IPS-NIHi7 (cell line): ENCODE measurements at regions not wholly inside any gene's neighbourhood (a gene's known extent, or its start where the extent isn't known, plus 50 kb on each side); places are given as distances from the start of the nearest gene placed in this dataset.

Experiments
- DNase-seq: peaks from one replicate; pipeline ENCODE4 v3.0.0; 2012; ENCODE audit warnings: mixed read lengths; ENCODE audit errors: extremely low spot score

GRCh38 chr15:38859574-38859973, 295.0 kb upstream of the RASGRP1 start:
- DNase-seq: no peak

- DNase-seq: no peak
These were observed 295.6 kb upstream of the RASGRP1 start for GRCh38 chr15:38860253-38860652.

- DNase-seq: no peak
These were observed 296.1 kb upstream of the RASGRP1 start for GRCh38 chr15:38860674-38861073.

- DNase-seq: no peak
These were observed 296.5 kb upstream of the RASGRP1 start for GRCh38 chr15:38861108-38861507.

GRCh38 chr15:38862099-38862498, 297.5 kb upstream of the RASGRP1 start:
- no peak for DNase-seq

GRCh38 chr15:38863381-38863780, 298.8 kb upstream of the RASGRP1 start:
- DNase-seq: no peak

GRCh38 chr15:38864122-38864521, 299.5 kb upstream of the RASGRP1 start:
- DNase-seq: no peak

GRCh38 chr15:38864827-38865581, 300.4 kb upstream of the RASGRP1 start:
- no peak for DNase-seq

- no peak for DNase-seq
These were observed 302.9 kb upstream of the RASGRP1 start for GRCh38 chr15:38867556-38867955.

- peak; percentile 30 for DNase-seq
These were observed 303.9 kb upstream of the RASGRP1 start for GRCh38 chr15:38868326-38869114.

- DNase-seq: no peak
These were observed 307.0 kb upstream of the RASGRP1 start for GRCh38 chr15:38871638-38872037.

- DNase-seq: no peak
These were observed 308.1 kb upstream of the RASGRP1 start for GRCh38 chr15:38872732-38873131.

- no peak for DNase-seq
These were observed 308.5 kb upstream of the RASGRP1 start for GRCh38 chr15:38873158-38873557.

- no peak for DNase-seq
These were observed 309.9 kb upstream of the RASGRP1 start for GRCh38 chr15:38874464-38874863.

GRCh38 chr15:38876211-38876610, 311.6 kb upstream of the RASGRP1 start:
- DNase-seq: no peak

GRCh38 chr15:38876621-38877020, 312.0 kb upstream of the RASGRP1 start:
- no peak for DNase-seq

- DNase-seq: no peak
These were observed 312.9 kb upstream of the RASGRP1 start for GRCh38 chr15:38877471-38877870.

GRCh38 chr15:38878026-38878425, 313.4 kb upstream of the RASGRP1 start:
- no peak for DNase-seq

GRCh38 chr15:38878926-38879325, 314.3 kb upstream of the RASGRP1 start:
- DNase-seq: no peak

GRCh38 chr15:38879909-38880471, 315.4 kb upstream of the RASGRP1 start:
- DNase-seq: no peak

- no peak for DNase-seq
These were observed 317.6 kb upstream of the RASGRP1 start for GRCh38 chr15:38882221-38882620.

- DNase-seq: no peak
These were observed 319.4 kb upstream of the RASGRP1 start for GRCh38 chr15:38883987-38884386.

- DNase-seq: no peak
These were observed 320.4 kb upstream of the RASGRP1 start for GRCh38 chr15:38885001-38885400.
